ENCODE measurements at regions not wholly inside any gene's neighbourhood (a gene's known extent, or its start where the extent isn't known, plus 50 kb on each side); places are given as distances from the start of the nearest gene placed in this dataset.

- no peak for DNase-seq (ENCODE audit: low spot score)
Observed at GRCh38 chr9:89882930-89883361, 278.1 kb downstream of the GADD45G start.

GRCh38 chr9:89883401-89884341 is 278.9 kb downstream of the GADD45G start:
- no peak for DNase-seq (ENCODE audit: low spot score)

DNA sequence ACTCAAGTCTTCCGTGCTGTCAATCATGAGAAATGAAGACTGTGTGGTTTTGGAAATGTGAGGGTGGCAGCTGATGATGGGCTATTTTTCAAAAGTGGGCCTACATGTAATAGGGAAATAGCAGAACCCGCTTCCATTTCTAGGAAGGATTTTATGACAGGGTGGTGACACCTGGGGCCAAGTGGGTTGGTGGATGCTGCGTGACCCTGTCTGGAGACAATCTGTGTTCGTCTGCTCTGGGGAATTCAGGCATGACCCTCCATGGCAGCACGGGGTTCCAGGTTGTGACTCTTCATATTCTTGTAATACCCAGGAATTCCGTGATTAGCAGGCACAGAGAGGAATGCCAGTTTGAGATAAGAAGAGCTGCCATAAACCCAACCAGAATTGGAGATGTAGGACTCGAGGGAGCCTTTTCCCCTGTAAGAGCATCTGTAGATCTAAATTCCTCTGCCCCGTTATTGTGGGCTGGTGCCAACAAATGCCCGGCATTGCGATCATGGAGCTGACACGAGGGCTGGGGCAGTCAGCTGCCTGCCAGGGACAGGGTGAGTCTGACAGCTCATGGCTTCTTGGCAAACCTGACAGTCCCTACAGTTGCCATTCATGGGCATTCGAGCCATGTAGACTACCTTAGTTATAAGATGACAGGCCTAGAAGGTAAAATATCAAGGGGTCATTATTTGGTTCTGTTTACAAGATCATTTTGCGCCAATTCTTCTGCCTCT is 279.7 kb downstream of the GADD45G start:
- no peak for DNase-seq (ENCODE audit: low spot score)

GRCh38 chr9:89885156-89885555 is 280.3 kb downstream of the GADD45G start:
- no peak for DNase-seq (ENCODE audit: low spot score)

DNA sequence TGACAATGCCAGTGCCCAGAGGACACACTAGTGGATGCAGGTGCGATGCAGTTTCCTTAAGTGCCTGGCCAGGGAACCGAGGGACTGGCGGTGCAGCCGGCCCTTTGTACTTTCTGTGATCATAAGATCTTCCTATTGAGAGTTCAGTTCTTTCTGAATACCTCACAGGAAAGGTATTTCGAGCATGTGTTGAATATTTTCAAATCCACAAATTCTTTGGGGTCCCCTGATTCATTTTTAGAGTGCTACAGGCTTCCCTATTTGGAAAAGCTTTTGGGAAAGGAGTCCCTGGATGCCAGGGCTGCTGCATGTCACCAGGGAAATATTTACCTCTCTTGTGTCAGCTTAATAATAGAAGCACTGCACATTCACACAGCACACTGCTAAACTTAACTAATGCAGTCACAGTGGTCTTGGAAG is 281.5 kb downstream of the GADD45G start:
- no peak for DNase-seq (ENCODE audit: low spot score)

DNA sequence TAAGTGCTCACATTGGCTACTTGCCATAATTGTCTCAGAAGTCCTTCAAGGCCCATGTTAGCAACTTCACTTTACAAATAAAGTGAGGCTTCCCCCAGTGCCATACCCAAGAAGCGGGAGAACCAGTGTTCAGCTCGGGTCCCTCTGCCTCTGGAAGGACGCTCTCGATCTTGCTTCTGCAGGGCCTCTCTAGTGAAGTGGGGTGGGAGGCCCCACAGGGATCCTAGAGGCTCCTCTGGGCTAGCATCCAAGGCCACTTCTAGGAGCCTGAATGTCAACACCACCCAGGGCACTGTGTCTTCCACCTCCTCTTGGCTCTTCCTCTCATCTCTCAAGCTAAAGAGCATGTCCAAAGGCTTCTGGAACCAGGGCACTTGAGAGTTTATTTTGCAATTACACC is 282.5 kb downstream of the GADD45G start:
- no peak for DNase-seq (ENCODE audit: low spot score)

DNA sequence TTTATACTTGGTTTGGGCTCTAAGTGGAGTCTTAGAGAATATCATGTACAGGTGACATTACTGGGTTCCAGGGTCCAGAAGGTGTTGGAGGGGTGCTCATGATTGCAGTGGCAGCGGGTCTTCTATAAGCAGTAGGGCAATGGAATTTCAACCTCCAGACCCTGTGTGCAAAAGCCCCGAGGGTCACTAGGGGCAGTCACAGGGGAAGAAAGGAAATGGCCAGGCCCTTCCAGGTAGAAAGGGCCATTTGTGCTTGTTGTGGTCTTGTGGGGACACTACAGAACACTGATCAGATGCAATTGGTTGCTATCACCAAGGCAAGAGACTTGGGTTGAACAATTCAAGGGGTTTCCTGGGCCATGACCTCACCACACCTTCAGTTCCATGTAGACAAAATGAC is 283.4 kb downstream of the GADD45G start:
- DNase-seq (ENCODE audit: low spot score), result no peak

DNA sequence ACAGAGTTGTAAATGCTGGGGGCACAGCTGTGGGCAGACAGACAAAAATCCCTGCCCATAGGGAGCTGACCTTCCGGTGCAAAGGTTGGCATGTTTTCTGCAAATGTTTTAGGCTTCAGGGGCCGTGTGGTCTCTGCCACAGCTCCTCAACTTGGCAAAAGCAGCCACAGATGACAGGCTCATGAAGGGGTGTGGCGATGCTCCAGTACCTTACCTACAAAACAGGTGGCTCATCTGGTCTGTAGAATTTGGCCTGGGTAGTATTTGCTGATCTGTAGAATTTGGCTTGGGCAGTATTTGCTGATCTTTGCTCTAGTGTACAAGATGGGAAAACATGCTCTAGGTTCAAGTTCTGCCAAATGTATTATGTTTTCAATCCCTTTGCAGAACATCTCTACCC is 283.9 kb downstream of the GADD45G start:
- no peak for DNase-seq (ENCODE audit: low spot score)

DNA sequence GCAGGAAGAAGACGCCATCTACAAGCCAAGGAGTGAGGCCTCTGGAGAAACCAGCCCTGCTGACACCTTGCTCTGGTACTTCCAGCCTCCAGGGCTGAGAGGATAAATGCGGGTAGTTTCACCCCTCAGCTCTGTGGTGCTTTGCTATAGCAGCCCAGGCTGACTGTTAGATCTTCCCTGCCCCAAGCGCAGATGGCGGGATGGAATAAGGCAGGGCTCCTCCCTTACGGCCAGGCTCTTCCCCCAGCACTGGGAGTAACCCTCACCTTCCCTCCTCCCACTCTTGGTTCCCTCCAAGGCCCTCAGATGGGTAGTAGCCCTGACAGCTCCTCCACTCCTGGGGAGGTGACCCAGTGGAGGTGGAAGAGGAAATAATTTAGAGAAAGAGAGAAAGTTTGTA is 285.1 kb downstream of the GADD45G start:
- no peak for DNase-seq (ENCODE audit: low spot score)

- DNase-seq (ENCODE audit: low spot score), result no peak
Observed at GRCh38 chr9:89890326-89890980, 285.6 kb downstream of the GADD45G start.

- DNase-seq (ENCODE audit: low spot score), result no peak
Observed at GRCh38 chr9:89891221-89891590, 286.4 kb downstream of the GADD45G start.

DNA sequence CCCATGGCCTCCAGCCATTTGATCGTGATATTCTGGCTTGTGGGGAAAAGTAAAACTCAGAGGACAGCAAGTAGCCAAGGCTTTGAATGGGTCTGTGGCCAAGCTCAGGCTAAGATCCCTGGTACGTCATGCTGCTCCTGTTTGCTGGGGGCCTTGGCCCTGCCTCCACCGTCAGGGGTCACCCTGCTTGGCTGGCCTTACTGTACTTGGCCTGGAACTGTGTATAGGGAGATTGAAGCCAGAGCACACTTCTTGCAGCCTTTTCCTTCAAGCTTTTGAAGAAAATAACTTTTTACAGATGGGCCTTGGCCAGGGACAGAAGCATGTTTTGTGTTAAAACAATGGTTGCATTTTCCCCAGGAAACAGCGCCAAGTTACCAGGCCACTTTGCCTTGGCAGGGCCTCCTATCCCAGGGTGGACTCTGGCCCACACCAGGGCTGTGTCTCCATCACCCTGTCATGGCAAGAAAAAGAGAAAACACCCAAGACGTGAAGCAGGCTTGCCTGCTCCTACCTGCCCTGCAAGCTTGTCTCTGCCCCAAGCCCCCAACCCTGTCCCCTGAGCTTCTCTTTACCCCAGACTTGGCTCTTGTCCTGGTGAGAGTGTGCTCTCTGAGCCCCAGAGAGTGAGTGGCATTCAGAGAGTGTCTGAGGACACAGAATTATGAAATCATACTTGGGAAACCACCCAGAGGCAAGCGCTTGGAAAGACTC is 286.9 kb downstream of the GADD45G start:
- no peak for DNase-seq (ENCODE audit: low spot score)

- DNase-seq (ENCODE audit: low spot score), result no peak
Observed at GRCh38 chr9:89892920-89893319, 288.1 kb downstream of the GADD45G start.

DNA sequence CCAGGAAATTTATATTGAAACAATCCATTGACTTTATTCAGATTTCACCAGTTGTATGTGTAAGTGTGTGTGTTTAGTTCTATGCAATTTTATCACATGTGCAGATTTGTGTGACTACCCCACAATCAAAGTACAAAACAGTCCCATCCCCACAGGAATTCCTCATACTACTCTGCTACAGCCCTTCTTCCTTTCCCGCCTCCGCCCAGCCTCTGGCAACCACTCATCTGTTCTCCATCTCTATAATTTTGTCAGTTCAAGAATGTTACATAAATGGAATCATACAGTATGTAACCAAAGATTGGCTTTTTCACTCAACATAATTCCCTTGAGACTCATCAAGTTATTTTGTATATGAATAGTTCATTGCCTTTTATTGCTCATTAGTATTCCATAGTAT is 289.1 kb downstream of the GADD45G start:
- no peak for DNase-seq (ENCODE audit: low spot score)

GRCh38 chr9:89896806-89897340 is 292.1 kb downstream of the GADD45G start:
- DNase-seq (ENCODE audit: low spot score), result no peak

- no peak for DNase-seq (ENCODE audit: low spot score)
Observed at GRCh38 chr9:89899573-89899972, 294.8 kb downstream of the GADD45G start.

- DNase-seq (ENCODE audit: low spot score), result no peak
Observed at GRCh38 chr9:89901920-89902319, 297.1 kb downstream of the GADD45G start.

- no peak for DNase-seq (ENCODE audit: low spot score)
Observed at GRCh38 chr9:89902450-89903140, 297.8 kb downstream of the GADD45G start.

- DNase-seq (ENCODE audit: low spot score), result no peak
Observed at GRCh38 chr9:89903141-89903475, 298.3 kb downstream of the GADD45G start.

GRCh38 chr9:89905606-89906338 is 301.0 kb downstream of the GADD45G start:
- DNase-seq (ENCODE audit: low spot score), result no peak

Data from LoVo (cell line).